Endometrium (tissue), 2 donors: ENCODE measurements at regions not wholly inside any gene's neighbourhood (a gene's known extent, or its start where the extent isn't known, plus 50 kb on each side); places are given as distances from the start of the nearest gene placed in this dataset.
"Not testable (repeated sequence)": the region's sequence is repeated elsewhere in the genome, so short reads cannot be mapped to it uniquely, and the experiment has no call there.

Source experiments
- FAIRE-seq: peaks from 2 replicates; lab custom pipeline; 2012; peaks lifted over from hg19 to GRCh38; lab: Jason Lieb, UNC
- donor health status: control.
- donor health status: control.

DNA sequence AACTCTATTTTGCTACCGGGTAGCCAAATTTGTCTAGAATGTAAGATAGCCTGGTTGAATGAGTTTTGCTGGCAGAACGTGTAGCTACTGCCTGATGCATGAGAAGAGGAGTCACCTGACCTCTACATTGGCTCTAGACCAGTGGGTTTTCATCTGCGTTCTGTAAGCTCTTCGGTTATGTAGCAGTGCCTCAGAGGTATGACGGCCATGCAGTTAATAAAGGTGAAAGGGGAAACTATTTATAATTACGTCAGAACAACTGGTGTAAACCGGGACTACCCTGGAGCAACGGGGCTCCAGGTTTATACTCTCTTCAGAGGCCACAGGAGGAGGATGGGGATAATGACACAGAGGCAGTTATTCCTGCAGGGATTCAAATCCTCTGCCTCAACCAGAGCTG is 173.4 kb upstream of the KITLG start:
- no peak for FAIRE-seq

DNA sequence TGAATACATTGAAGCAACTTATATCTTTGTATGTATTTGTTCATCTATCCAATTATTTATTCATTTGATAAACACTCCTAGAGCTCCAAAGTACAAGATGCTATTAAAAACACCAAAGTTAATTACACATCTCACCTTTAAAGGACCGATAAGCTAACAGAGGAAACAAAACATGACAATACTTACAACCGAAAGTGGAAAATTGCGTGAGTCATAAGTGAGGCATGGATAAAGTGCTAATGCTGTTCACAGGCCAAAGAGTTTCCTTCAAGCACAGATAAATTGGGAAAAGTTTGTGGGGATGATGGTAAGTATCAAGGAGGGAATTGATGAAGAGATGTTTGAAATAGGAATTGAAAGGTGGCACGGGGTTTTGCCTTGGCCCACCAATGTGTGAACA is 172.8 kb upstream of the KITLG start:
- FAIRE-seq: no peak

GRCh38 chr12:88752183-88752582 is 171.9 kb upstream of the KITLG start:
- FAIRE-seq: no peak

DNA sequence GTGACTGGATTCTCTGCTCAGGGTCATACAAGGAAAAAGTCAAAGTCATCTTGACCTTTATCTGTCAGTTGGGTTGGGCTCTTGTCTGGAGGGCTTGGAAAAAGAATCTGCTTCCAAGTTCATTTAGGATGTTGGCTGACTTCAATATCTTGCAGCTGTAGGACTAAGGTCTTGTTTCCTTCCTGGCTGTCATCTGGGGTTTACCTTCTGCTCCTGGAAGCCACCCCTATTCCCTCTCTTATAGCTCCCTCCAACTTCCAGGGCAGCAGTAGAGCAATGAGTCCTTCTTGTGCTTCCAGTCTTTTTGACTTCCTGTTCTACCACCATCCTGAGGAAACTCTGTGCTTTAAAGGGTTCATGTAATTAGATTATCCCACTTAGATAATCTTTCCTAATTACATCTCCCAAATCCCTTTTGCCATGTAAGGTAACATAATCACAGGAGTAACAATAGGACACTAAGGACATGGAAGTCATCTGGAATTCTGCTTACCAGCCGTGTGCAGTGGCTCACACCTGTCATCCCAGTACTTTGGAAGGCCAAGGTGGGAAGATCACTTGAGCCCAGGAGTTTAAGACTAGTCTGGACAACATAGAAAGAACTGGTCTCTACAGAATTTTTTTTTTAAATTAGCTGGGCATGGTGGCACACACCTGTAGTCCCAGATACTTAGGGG is 170.7 kb upstream of the KITLG start:
- no peak for FAIRE-seq

DNA sequence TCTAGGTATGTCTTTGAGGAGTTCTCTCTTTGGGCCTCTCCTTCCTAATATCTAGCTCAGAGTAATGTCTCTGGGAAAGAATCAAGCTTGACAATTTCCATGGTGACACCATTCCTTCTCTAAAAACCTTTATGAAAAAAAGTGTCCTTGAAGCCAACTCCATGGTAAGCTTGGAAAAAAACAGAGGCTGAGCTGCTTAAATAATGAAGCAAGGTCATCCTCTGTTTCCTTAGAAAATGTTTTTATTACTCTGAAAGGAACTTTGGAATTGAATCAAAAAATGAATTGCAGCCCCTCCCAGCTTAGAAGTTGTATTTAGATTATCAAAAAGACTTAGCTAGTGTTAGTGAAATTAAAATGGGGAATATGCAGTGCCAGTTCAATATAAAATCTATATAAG is 166.1 kb upstream of the KITLG start:
- no peak for FAIRE-seq

DNA sequence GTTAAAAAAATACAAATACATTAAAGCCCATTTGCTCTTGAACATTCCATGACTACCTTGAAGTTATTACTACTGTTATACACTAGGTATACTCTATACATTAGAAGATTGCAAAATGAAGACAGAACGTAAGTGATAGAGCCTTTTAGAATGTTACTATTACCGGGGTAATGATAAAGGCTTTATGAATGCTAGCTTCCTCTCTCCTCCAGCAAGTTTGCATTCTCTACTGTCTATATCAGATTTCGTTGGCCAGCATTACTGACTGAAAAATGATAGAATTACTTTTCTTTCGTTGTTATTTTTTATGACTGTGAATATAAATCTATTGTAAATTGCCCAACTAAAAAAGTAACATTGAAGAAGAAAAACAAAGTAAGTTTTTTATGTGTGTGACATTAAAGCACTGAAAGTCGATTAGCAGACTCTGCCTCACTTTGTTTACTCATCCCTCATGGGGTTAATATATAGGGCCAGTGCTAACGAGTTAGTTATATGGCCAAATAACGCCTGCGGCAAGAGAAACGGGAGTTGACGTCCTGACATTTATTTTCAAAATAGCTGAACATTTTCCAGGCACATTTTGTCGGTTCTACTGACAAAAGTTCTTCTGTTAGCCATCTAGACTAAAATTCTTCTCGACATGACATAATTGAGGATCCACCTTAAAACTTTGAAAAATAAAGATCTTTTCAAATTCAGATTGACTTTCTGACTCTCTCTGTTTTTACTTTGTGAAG is 163.8 kb upstream of the KITLG start:
- FAIRE-seq: peak; percentile 65

- FAIRE-seq: no peak
Measured at GRCh38 chr12:88737838-88738472, 157.7 kb upstream of the KITLG start.

GRCh38 chr12:88736031-88736430 is 155.8 kb upstream of the KITLG start:
- FAIRE-seq: no peak

- no peak for FAIRE-seq
Measured at GRCh38 chr12:88733008-88733407, 152.7 kb upstream of the KITLG start.

GRCh38 chr12:88729196-88729595 is 148.9 kb upstream of the KITLG start:
- no peak for FAIRE-seq

GRCh38 chr12:88726806-88727720 is 146.8 kb upstream of the KITLG start:
- no peak for FAIRE-seq

- FAIRE-seq: no peak
Measured at GRCh38 chr12:88725592-88726143, 145.4 kb upstream of the KITLG start.

DNA sequence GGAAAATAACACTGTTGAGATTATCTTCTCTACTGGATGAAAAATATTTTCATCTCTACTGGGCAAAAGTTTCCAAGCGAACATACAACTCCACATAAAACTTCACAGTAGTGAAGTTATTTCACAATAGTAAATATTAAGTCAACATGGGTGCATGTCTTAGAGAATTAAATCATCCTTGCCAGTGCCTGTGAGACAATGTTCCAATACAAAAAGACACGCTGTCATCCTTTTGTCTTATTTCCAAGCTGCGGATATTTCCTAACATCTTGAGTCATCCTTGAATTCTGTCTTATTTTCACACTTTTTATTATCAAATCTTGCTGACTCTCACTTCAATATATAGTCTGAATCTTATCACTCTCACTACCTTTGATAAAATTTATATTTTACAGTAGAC is 142.9 kb upstream of the KITLG start:
- FAIRE-seq: no peak

- no peak for FAIRE-seq
Measured at GRCh38 chr12:88720785-88721650, 140.7 kb upstream of the KITLG start.

- no peak for FAIRE-seq
Measured at GRCh38 chr12:88720231-88720630, 140.0 kb upstream of the KITLG start.

DNA sequence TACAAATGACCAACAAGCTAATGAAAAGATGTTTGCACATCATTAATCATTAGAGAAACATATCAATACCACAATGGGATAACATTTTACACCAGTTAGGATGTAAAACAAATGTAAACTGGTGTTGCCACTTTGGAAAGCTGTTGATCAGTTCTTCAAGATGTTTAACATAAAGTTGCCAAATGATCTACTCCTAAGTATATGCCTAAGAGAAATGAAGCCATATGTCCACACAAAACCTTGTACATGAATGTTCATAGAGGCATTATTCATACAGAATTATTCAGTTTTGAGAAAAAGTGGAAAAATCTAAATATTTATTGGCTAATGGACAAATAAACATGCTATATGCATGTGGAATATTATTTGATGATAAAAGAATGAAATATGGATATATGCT is 136.9 kb upstream of the KITLG start:
- no peak for FAIRE-seq

DNA sequence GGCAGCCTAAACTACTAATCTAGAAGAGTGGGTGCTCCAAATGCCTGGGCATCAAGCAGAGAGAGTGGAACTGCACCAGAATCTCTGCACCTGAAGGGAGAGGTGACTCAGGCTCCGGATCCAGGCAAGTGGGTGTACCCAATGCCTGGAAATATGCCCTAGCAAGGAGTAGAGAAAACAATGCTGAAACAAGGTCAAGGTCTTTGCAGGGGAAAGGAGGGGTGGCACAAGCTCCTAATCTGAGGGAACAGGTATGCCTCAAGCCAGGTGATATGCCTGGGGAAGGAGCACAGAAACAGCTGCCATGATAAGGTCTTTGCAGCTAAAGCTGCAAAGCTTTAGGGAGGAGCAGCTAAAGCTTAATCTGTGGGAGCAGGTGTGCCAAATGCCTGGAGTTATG is 136.0 kb upstream of the KITLG start:
- FAIRE-seq: no peak

DNA sequence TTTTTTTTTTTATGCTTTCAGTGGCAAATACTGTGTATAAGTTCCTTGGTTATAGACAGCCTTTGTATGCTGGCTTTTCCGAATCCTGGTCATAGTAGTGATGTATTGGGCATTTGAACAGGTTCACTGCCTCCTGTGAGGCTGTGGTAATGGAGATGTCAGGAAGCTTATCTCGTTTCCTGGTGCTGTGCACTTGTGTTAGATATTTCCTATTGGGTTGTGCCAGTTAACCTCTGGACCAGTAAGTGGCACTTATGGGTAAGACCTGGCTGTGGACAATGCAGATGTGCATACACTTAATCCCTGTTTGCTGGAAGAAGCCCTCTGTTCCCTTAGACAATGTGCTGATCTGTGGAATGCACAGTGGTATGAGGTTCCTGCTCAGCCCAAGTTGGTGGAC is 135.4 kb upstream of the KITLG start:
- FAIRE-seq: no peak

DNA sequence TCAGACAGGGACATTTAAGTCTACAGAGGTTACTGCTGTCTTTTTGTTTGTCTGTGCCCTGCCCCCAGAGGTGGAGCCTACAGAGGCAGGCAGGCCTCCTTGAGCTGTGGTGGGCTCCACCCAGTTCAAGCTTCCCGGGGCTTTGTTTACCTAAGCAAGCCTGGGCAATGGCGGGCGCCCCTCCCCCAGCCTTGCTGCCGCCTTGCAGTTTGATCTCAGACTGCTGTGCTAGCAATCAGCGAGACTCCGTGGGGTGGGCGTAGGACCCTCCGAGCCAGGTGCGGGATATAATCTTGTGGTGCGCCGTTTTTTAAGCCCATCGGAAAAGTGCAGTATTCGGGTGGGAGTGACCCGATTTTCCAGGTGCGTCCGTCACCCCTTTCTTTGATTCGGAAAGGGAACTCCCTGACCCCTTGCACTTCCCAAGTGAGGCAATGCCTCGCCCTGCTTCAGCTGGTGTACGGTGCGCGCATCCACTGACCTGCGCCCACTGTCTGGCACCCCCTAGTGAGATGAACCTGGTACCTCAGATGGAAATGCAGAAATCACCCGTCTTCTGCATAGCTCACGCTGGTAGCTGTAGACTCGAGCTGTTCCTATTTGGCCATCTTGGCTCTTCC is 134.1 kb upstream of the KITLG start:
- not testable (repeated sequence) for FAIRE-seq

- no peak for FAIRE-seq
Measured at GRCh38 chr12:88707800-88708199, 127.5 kb upstream of the KITLG start.

GRCh38 chr12:88706286-88706685 is 126.0 kb upstream of the KITLG start:
- FAIRE-seq: no peak
